ENCODE measurements at regions not wholly inside any gene's neighbourhood (a gene's known extent, or its start where the extent isn't known, plus 50 kb on each side); places are given as distances from the start of the nearest gene placed in this dataset.
"Not testable (repeated sequence)": the region's sequence is repeated elsewhere in the genome, so short reads cannot be mapped to it uniquely, and the experiment has no call there.

GRCh38 chr21:9769718-9770690, 751.4 kb upstream of the TPTE start:
- not testable (repeated sequence) for H3K4me1 ChIP-seq (replicated peaks); H3K36me3 ChIP-seq; H3K27me3 ChIP-seq (replicated peaks); DNase-seq (ENCODE audit: low read depth in 1 of 2, low spot score in 2 of 2); H3K27ac ChIP-seq; H3K4me3 ChIP-seq; H3K9me3 ChIP-seq (replicated peaks)

GRCh38 chr21:9771466-9772347, 749.7 kb upstream of the TPTE start:
- H3K27ac ChIP-seq; H3K27me3 ChIP-seq (replicated peaks); H3K4me1 ChIP-seq (replicated peaks); DNase-seq (ENCODE audit: low read depth in 1 of 2, low spot score in 2 of 2); H3K36me3 ChIP-seq; H3K4me3 ChIP-seq; H3K9me3 ChIP-seq (replicated peaks): not testable (repeated sequence)

- no peaks in the 10 kb centered on the region for H3K36me3 ChIP-seq
- no peaks in the 10 kb centered on the region for H3K27me3 ChIP-seq (replicated peaks)
- no peak overlapping the region for H3K4me3 ChIP-seq
- no peak overlapping the region for H3K27ac ChIP-seq
- DNase-seq (ENCODE audit: low read depth in 1 of 2, low spot score in 2 of 2), result no peak
- no peaks in the 10 kb centered on the region for H3K9me3 ChIP-seq (replicated peaks)
- no peaks in the 10 kb centered on the region for H3K4me1 ChIP-seq (replicated peaks)
Measured at GRCh38 chr21:9772348-9772672, 749.1 kb upstream of the TPTE start.

- not testable (repeated sequence) for DNase-seq (ENCODE audit: low read depth in 1 of 2, low spot score in 2 of 2); H3K27me3 ChIP-seq (replicated peaks); H3K9me3 ChIP-seq (replicated peaks); H3K27ac ChIP-seq; H3K4me3 ChIP-seq; H3K4me1 ChIP-seq (replicated peaks); H3K36me3 ChIP-seq
Measured at GRCh38 chr21:9772877-9773420, 748.4 kb upstream of the TPTE start.

DNA sequence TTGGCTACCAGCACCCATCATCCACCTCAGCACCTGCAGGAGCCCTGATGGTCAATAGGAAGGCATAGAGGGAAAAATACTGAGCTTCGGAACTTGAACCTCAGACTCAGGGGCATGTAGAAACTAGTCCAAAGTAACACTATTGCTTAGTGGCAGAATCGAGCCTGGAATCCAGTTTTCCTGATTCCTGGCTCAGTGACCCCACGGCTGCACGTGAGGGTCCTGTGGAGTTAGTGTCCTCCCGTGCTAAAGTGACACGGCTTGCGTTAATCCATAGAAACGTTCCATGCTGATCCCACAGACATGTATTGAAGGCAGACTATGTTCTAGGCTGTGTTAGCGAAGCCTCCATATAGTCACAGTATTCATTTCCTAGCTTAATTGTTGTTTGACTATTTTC, 747.0 kb upstream of the TPTE start:
- DNase-seq (ENCODE audit: low read depth in 1 of 2, low spot score in 2 of 2), result no peak
- Histone ChIP-seq H3K36me3 (no peaks in the 10 kb centered on the region), H3K9me3 (replicated peaks) (no peaks in the 10 kb centered on the region), H3K27ac (no peak overlapping the region), H3K27me3 (replicated peaks) (no peaks in the 10 kb centered on the region), H3K4me1 (replicated peaks) (no peaks in the 10 kb centered on the region), H3K4me3 (no peak overlapping the region)

- H3K27me3 ChIP-seq (replicated peaks); DNase-seq (ENCODE audit: low read depth in 1 of 2, low spot score in 2 of 2); H3K4me3 ChIP-seq; H3K9me3 ChIP-seq (replicated peaks); H3K4me1 ChIP-seq (replicated peaks); H3K36me3 ChIP-seq; H3K27ac ChIP-seq: not testable (repeated sequence)
Measured at GRCh38 chr21:9774901-9775593, 746.3 kb upstream of the TPTE start.

DNA sequence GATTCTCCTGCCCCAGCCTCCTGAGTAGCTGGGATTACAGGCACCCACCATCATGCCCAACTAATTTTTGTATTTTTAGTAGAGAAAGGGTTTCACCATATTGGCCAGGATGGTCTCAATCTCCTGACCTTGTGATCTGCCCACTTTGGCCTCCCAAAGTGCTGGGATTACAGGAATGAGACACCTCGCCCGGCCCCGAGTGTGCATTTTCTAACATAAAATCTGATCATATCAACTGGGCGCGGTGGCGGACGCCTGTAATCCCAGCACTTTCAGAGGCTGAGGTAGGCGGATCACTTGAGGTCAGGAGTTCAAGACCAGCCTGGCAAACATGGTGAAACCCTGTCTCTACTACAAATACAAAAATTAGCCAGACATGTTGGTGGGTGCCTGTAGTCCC, 745.5 kb upstream of the TPTE start:
- not testable (repeated sequence) for H3K4me1 ChIP-seq (replicated peaks); DNase-seq (ENCODE audit: low read depth in 1 of 2, low spot score in 2 of 2); H3K27ac ChIP-seq; H3K27me3 ChIP-seq (replicated peaks); H3K36me3 ChIP-seq; H3K4me3 ChIP-seq; H3K9me3 ChIP-seq (replicated peaks)

DNA sequence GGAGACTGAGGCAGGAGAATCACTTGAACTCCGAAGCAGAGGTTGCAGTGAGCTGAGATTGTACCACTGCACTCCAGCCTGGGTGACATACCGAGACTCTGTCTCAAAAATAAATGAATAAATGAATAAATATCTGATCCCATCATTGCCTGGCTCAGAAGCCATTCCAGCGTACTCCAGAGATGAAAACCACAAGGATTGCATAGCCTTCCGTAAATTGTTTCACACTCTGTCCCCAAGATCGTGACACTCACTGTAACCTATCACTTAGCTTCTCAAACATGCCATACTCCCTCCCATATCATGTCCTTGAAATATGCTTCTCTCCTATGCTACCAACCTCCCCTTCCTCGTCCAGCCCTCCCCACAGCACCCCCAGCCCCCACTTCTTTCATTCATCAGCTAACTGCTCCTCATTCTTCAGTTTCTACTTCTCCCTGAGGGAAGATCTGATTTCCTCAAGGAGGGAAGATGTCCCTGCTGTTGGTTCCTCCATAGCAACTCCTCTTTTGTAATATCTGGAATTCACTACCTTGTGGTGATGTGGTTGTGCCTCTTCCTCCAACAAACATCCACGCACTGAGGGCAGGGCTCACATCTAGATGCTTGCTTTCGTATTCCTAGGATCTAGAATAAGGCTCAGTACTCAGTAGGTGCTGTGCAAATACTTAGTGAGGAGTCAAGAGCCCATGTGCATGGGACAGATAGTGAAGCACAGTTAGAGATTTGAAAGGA, 744.9 kb upstream of the TPTE start:
- DNase-seq (ENCODE audit: low read depth in 1 of 2, low spot score in 2 of 2); H3K9me3 ChIP-seq (replicated peaks); H3K36me3 ChIP-seq: not testable (repeated sequence)

GRCh38 chr21:9778541-9778940, 742.8 kb upstream of the TPTE start:
- not testable (repeated sequence) for H3K9me3 ChIP-seq (replicated peaks); H3K27me3 ChIP-seq (replicated peaks); H3K36me3 ChIP-seq; H3K4me1 ChIP-seq (replicated peaks); DNase-seq (ENCODE audit: low read depth in 1 of 2, low spot score in 2 of 2); H3K4me3 ChIP-seq; H3K27ac ChIP-seq

More for the DNA sequence above, 744.9 kb upstream of the TPTE start:
- H3K27ac ChIP-seq; H3K4me1 ChIP-seq (replicated peaks); H3K4me3 ChIP-seq; H3K27me3 ChIP-seq (replicated peaks): not testable (repeated sequence)

DNA sequence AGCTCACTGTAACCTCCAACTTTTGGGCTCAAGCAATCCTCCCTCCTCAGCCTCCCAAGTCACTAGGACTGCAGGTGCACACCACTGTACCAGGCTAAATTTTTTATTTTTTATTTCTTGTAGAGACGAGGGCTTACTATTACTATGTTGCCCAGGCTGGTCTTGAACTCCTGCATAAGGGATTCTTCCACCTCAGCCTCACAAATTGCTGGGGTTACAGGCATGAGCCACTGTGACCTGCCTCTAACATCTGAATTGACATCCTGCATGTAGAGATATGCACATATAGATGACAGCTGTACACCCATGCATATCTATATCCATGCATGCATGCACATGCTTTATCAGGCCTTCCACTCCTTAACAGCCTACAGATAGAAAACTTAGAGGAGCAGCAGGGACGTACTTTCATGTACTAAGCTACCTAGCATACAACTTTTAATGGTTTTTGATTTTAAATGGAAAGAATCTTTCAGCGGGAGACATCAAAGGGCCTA, 740.9 kb upstream of the TPTE start:
- no peak overlapping the region for H3K27ac ChIP-seq
- no peak overlapping the region for H3K4me3 ChIP-seq
- H3K27me3 ChIP-seq (replicated peaks), result no peaks in the 10 kb centered on the region
- H3K9me3 ChIP-seq (replicated peaks), result no peaks in the 10 kb centered on the region
- H3K36me3 ChIP-seq, result no peaks in the 10 kb centered on the region
- DNase-seq (ENCODE audit: low read depth in 1 of 2, low spot score in 2 of 2), result no peak
- no peaks in the 10 kb centered on the region for H3K4me1 ChIP-seq (replicated peaks)

GRCh38 chr21:9783587-9783986, 737.8 kb upstream of the TPTE start:
- H3K36me3 ChIP-seq; H3K27me3 ChIP-seq (replicated peaks); H3K4me3 ChIP-seq: not testable (repeated sequence)

DNA sequence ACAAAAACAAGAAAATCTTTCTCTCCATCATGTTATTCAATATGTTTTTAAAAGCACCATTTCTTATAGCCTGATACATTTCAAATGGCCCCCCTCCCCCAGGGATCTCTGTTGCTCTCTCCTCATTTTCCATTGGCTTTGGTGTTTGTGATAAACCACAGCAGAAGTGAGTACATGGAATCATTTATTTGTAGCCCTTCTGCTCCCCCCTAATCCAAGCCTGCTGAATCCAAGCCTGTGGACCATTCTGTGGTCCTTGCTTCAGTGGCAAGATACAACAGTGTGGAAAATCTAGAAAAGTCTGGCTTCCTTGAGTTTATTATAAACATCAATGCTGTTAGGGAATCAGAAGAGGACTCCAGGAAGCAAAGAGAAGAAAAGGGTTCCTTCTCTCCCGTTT, 737.2 kb upstream of the TPTE start:
- H3K27ac ChIP-seq; H3K4me3 ChIP-seq; H3K36me3 ChIP-seq; H3K27me3 ChIP-seq (replicated peaks); H3K4me1 ChIP-seq (replicated peaks); DNase-seq (ENCODE audit: low read depth in 1 of 2, low spot score in 2 of 2); H3K9me3 ChIP-seq (replicated peaks): not testable (repeated sequence)

More at GRCh38 chr21:9783587-9783986, 737.8 kb upstream of the TPTE start:
- H3K9me3 ChIP-seq (replicated peaks); DNase-seq (ENCODE audit: low read depth in 1 of 2, low spot score in 2 of 2); H3K4me1 ChIP-seq (replicated peaks); H3K27ac ChIP-seq: not testable (repeated sequence)

- H3K27me3 ChIP-seq (replicated peaks); DNase-seq (ENCODE audit: low read depth in 1 of 2, low spot score in 2 of 2); H3K36me3 ChIP-seq; H3K9me3 ChIP-seq (replicated peaks); H3K27ac ChIP-seq; H3K4me3 ChIP-seq; H3K4me1 ChIP-seq (replicated peaks): not testable (repeated sequence)
Measured at GRCh38 chr21:9786092-9786491, 735.3 kb upstream of the TPTE start.

Data from SJSA1 (cell line).